Large intestine (tissue), 3 donors: ENCODE measurements at regions not wholly inside any gene's neighbourhood (a gene's known extent, or its start where the extent isn't known, plus 50 kb on each side); places are given as distances from the start of the nearest gene placed in this dataset.

Experiments used
- DNase-seq, 2 donors: peaks; one replicate each; pipeline versions ENCODE4 v3.0.0 to v3.0.0-alpha.2; 2013
- H3K27ac ChIP-seq: one replicate; pipeline ENCODE4 v1.5.1; 2013; ENCODE audit warnings: low read length
- H3K27me3 ChIP-seq: 2 replicates; pipeline ENCODE4 v1.6.1; 2013; ENCODE audit warnings: low read length; ENCODE audit not compliant: control insufficient read depth, insufficient read depth
- H3K36me3 ChIP-seq: 2 replicates; pipeline ENCODE4 v1.6.1; 2013; ENCODE audit warnings: low read length; ENCODE audit not compliant: control insufficient read depth, insufficient read depth
- H3K4me1 ChIP-seq: one replicate; pipeline ENCODE4 v1.6.1; 2013; ENCODE audit warnings: low read length; ENCODE audit not compliant: control insufficient read depth, insufficient read depth
- H3K4me3 ChIP-seq: one replicate; pipeline ENCODE4 v1.5.1; 2013; ENCODE audit warnings: low read length
- H3K9me3 ChIP-seq: one replicate; pipeline ENCODE4 v1.6.1; 2013; ENCODE audit warnings: mild to moderate bottlenecking, low read depth, low read length, moderate library complexity; ENCODE audit not compliant: control insufficient read depth
- WGBS: methylation state at CpG from one replicate; pipeline ENCODE4 v1.1.5; 2013; ENCODE audit warnings: low lambda C conversion rate; ENCODE audit not compliant: insufficient coverage; 5-methylcytosine and 5-hydroxymethylcytosine counted together

GRCh38 chr22:26783885-26784284, 126.5 kb downstream of the MIAT start:
- WGBS = no CpG with 5 or more reads among the region's 18 CpGs
- H3K27ac ChIP-seq = no peak overlapping the region
- no peaks in the 10 kb centered on the region for H3K9me3 ChIP-seq
- peak in 1 of 2 donors; percentile 41 for DNase-seq
- H3K27me3 ChIP-seq = no peaks in the 10 kb centered on the region
- H3K4me1 ChIP-seq = no peaks in the 10 kb centered on the region
- H3K36me3 ChIP-seq = peaks cover 23% of the 10 kb centered on the region
- no peak overlapping the region for H3K4me3 ChIP-seq

- Histone ChIP-seq H3K9me3 (no peaks in the 10 kb centered on the region), H3K36me3 (peaks cover 16% of the 10 kb centered on the region)
- 100% methylated on average over 2 of the region's 6 CpGs for WGBS
Measured at GRCh38 chr22:26784772-26785171, 127.4 kb downstream of the MIAT start.

DNA sequence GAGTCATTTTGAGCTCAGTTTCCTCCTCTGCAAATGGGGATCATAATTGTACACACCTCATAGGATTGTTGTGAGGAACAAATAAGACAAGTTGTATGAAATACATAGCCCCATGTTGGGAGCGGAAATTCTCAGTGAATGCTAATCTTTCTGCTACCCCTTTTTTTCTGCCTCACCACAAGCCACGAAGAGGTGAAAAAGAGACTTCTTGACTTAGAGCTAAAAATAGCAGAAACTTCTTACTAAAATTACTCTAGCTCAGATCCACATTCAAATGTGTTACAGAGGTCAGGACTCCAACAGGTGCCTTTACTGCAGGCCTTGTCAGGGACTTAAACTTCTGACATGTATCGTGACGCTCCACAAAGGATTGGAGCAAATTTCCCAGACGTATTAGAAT, 128.5 kb downstream of the MIAT start:
- Histone ChIP-seq H3K4me3 (no peak overlapping the region), H3K27ac (no peak overlapping the region), H3K4me1 (no peaks in the 10 kb centered on the region), H3K9me3 (no peaks in the 10 kb centered on the region), H3K27me3 (no peaks in the 10 kb centered on the region), H3K36me3 (peaks cover 9% of the 10 kb centered on the region)
- DNase-seq = no peak
- no CpG with 5 or more reads among the region's 5 CpGs for WGBS

More at GRCh38 chr22:26784772-26785171, 127.4 kb downstream of the MIAT start:
- Histone ChIP-seq H3K4me3 (no peak overlapping the region), H3K27ac (no peak overlapping the region), H3K4me1 (no peaks in the 10 kb centered on the region), H3K27me3 (no peaks in the 10 kb centered on the region)
- no peak for DNase-seq

DNA sequence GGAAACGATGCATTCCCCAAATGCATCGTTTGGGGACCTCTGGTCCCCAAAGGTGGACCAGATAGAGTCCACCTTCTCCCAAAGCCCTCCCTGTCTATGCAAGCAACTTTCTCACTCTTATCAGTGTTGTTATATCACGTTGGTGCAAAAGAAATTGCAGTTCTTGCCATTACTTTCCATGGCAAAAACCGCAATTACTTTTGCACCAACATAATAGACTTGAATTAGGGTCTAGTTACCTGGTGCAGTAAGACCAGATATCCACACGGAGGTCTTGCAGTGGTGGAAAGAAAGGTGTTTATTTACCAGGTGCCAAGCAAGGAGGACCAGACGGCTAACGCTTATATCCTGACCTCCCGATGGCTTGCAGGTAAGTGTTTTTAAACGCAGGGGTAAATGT, 129.0 kb downstream of the MIAT start:
- H3K27ac ChIP-seq = no peak overlapping the region
- no peaks in the 10 kb centered on the region for H3K9me3 ChIP-seq
- peaks cover 10% of the 10 kb centered on the region for H3K36me3 ChIP-seq
- H3K4me3 ChIP-seq = no peak overlapping the region
- no peaks in the 10 kb centered on the region for H3K4me1 ChIP-seq
- no peaks in the 10 kb centered on the region for H3K27me3 ChIP-seq
- WGBS = 100% methylated on average over 1 of the region's 9 CpGs
- DNase-seq = no peak

GRCh38 chr22:26789951-26790350, 132.6 kb downstream of the MIAT start:
- WGBS = 93% methylated on average over 3 of the region's 6 CpGs
- peaks cover 13% of the 10 kb centered on the region for H3K36me3 ChIP-seq
- DNase-seq = no peak

GRCh38 chr22:26792522-26792921, 135.1 kb downstream of the MIAT start:
- Histone ChIP-seq H3K9me3 (no peaks in the 10 kb centered on the region), H3K4me1 (no peaks in the 10 kb centered on the region), H3K27me3 (no peaks in the 10 kb centered on the region), H3K27ac (no peak overlapping the region), H3K36me3 (peaks cover 13% of the 10 kb centered on the region), H3K4me3 (no peak overlapping the region)
- WGBS = no CpG with 5 or more reads among the region's 8 CpGs
- no peak for DNase-seq

More at GRCh38 chr22:26789951-26790350, 132.6 kb downstream of the MIAT start:
- Histone ChIP-seq H3K27ac (no peak overlapping the region), H3K27me3 (no peaks in the 10 kb centered on the region), H3K4me1 (no peaks in the 10 kb centered on the region), H3K9me3 (no peaks in the 10 kb centered on the region), H3K4me3 (no peak overlapping the region)

- Histone ChIP-seq H3K4me1 (peaks cover 5% of the 10 kb centered on the region), H3K27me3 (no peaks in the 10 kb centered on the region), H3K9me3 (no peaks in the 10 kb centered on the region), H3K4me3 (no peak overlapping the region), H3K36me3 (peaks cover 6% of the 10 kb centered on the region), H3K27ac (no peak overlapping the region)
- no peak for DNase-seq
- WGBS = no CpG with 5 or more reads among the region's 12 CpGs
Measured at GRCh38 chr22:26796785-26797184, 139.4 kb downstream of the MIAT start.

DNA sequence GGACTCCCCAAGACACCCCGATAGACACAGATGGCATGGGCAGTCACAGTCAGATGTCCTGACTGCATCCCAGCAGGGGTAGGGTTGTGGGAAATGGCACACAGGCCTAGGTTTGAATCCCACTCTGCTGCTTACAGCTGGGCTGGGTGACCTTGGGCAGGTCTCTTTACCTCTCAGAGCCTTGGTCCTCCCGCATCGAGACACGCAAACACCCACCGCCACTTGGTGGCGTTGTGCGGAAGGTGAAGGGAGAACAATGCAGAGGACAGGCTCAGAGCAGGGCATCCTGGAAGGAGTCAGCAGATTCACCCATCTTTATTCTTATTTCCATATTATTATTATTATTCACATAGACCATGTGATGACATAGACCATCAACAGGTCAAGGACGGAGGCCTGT, 140.5 kb downstream of the MIAT start:
- Histone ChIP-seq H3K27ac (no peak overlapping the region), H3K36me3 (peaks cover 3% of the 10 kb centered on the region), H3K4me3 (no peak overlapping the region), H3K27me3 (no peaks in the 10 kb centered on the region), H3K4me1 (peaks cover 5% of the 10 kb centered on the region), H3K9me3 (no peaks in the 10 kb centered on the region)
- WGBS = 94% methylated on average over 5 of the region's 8 CpGs
- no peak for DNase-seq

- DNase-seq = peak in 1 of 2 donors; percentile 39
- no CpG with 5 or more reads among the region's 19 CpGs for WGBS
- Histone ChIP-seq H3K4me1 (peaks cover 5% of the 10 kb centered on the region), H3K27ac (no peak overlapping the region), H3K9me3 (no peaks in the 10 kb centered on the region), H3K36me3 (no peaks in the 10 kb centered on the region), H3K27me3 (no peaks in the 10 kb centered on the region), H3K4me3 (no peak overlapping the region)
Measured at GRCh38 chr22:26798462-26799065, 141.2 kb downstream of the MIAT start.

DNA sequence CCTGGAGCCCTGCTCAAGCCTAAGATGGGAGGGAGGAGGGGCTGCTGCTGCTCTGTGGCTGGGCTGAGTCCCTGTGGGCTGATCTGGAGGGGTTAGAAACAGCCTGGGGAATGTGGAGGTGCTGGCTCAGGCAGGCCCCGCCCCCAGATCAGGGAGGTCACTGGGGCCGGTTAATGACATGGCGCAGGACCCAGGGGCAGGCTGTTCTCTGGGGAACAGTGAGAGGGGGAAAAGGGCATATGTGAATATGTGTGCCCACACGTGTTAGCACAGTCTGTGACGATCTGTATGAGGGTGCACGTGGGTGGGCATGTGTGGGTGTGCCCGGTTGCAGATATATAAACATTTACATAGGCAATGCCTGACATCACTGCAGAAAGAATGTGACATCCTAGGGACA, 143.5 kb downstream of the MIAT start:
- Histone ChIP-seq H3K4me1 (peaks cover 5% of the 10 kb centered on the region), H3K36me3 (no peaks in the 10 kb centered on the region), H3K4me3 (no peak overlapping the region), H3K27ac (no peak overlapping the region), H3K27me3 (no peaks in the 10 kb centered on the region), H3K9me3 (no peaks in the 10 kb centered on the region)
- peak; percentile 45 to 56 for DNase-seq
- WGBS = no CpG with 5 or more reads among the region's 7 CpGs

DNA sequence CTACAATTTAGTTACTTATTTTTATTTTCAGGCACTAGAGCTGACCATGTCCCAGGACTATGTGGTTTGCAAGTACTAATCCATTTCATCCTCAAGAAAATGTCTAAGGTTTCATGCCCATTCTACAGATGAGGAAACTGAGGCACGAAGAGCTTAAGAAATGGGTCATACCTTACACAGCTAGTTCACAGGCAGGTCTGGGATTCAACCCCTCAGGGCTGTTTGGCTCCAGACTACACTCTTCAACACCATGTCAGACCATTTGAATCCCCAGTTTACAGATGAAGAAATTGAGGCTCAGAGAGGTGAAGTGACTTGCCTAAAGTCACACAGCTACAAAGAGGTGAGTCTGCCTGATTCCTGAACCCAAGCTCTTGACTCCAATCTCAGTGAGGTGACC, 144.1 kb downstream of the MIAT start:
- peaks cover 5% of the 10 kb centered on the region for H3K4me1 ChIP-seq

More for the DNA sequence above, 144.1 kb downstream of the MIAT start:
- no peak overlapping the region for H3K27ac ChIP-seq
- WGBS = no CpG with 5 or more reads among the region's 1 CpG
- no peaks in the 10 kb centered on the region for H3K27me3 ChIP-seq
- no peaks in the 10 kb centered on the region for H3K36me3 ChIP-seq
- no peak for DNase-seq
- no peak overlapping the region for H3K4me3 ChIP-seq
- no peaks in the 10 kb centered on the region for H3K9me3 ChIP-seq
